Right lobe of liver (tissue), 4 donors: ENCODE measurements at regions not wholly inside any gene's neighbourhood (a gene's known extent, or its start where the extent isn't known, plus 50 kb on each side); places are given as distances from the start of the nearest gene placed in this dataset.

Source experiments
- CTCF ChIP-seq, 4 donors: fragments of 200-600 bp in 3 of 4; fragments of 450-650 bp in 1 of 4; IDR thresholded peaks; one replicate each; pipeline versions ENCODE4 v1.5.1 to v1.8.0; 2016 to 2022; ENCODE audit warnings: antibody characterized with exemption in 4 of 4, mild to moderate bottlenecking in 2 of 4
- POLR2A ChIP-seq: fragments of 450-650 bp; IDR thresholded peaks from one replicate; pipeline ENCODE4 v1.6.1; 2017; ENCODE audit warnings: antibody characterized with exemption, mild to moderate bottlenecking
- donor health status: DM: no; HTN: no; CAD: no.
- donor health status: DM: no; HTN: no; CAD: no.
- donor health status: DM: no; HTN: yes; CAD: no.

- TF ChIP-seq POLR2A (no peak), CTCF (IDR thresholded peaks at IDR 0.05) (no peak)
Observed at GRCh38 chr13:19088416-19088815, 93.2 kb downstream of the TUBA3C start.
